Nephron progenitor cell (in vitro differentiated cells): ENCODE measurements at regions not wholly inside any gene's neighbourhood (a gene's known extent, or its start where the extent isn't known, plus 50 kb on each side); places are given as distances from the start of the nearest gene placed in this dataset.

Source experiments
- DNase-seq: peaks from one replicate; pipeline ENCODE4 v3.0.0; 2021
- H3K27ac Mint-ChIP-seq: 2 replicates; pipeline ENCODE4 v1.8.0; 2021; ENCODE audit warnings: mild to moderate bottlenecking, moderate library complexity, mixed read lengths
- H3K27me3 Mint-ChIP-seq: 2 replicates; pipeline ENCODE4 v1.8.0; 2021; ENCODE audit warnings: mild to moderate bottlenecking, low read depth, mixed read lengths; ENCODE audit not compliant: poor library complexity
- H3K36me3 Mint-ChIP-seq: 2 replicates; pipeline ENCODE4 v1.8.0; 2021; ENCODE audit warnings: low read depth, mixed read lengths
- H3K4me1 Mint-ChIP-seq: 2 replicates; pipeline ENCODE4 v1.8.0; 2021; ENCODE audit warnings: mixed read lengths
- H3K4me3 Mint-ChIP-seq: 2 replicates; pipeline ENCODE4 v1.8.0; 2021; ENCODE audit warnings: mild to moderate bottlenecking, moderate library complexity, mixed read lengths
- H3K9me3 Mint-ChIP-seq: 2 replicates; pipeline ENCODE4 v1.8.0; 2021; ENCODE audit warnings: mild to moderate bottlenecking, moderate library complexity, mixed read lengths
- TF ChIP-seq, protein P1 (sequence below): fragments of 200-600 bp; sonication (generic); IDR thresholded peaks from 2 replicates; pipeline ENCODE4 v1.5.0; 2021; ENCODE audit warnings: antibody characterized with exemption

DNA sequence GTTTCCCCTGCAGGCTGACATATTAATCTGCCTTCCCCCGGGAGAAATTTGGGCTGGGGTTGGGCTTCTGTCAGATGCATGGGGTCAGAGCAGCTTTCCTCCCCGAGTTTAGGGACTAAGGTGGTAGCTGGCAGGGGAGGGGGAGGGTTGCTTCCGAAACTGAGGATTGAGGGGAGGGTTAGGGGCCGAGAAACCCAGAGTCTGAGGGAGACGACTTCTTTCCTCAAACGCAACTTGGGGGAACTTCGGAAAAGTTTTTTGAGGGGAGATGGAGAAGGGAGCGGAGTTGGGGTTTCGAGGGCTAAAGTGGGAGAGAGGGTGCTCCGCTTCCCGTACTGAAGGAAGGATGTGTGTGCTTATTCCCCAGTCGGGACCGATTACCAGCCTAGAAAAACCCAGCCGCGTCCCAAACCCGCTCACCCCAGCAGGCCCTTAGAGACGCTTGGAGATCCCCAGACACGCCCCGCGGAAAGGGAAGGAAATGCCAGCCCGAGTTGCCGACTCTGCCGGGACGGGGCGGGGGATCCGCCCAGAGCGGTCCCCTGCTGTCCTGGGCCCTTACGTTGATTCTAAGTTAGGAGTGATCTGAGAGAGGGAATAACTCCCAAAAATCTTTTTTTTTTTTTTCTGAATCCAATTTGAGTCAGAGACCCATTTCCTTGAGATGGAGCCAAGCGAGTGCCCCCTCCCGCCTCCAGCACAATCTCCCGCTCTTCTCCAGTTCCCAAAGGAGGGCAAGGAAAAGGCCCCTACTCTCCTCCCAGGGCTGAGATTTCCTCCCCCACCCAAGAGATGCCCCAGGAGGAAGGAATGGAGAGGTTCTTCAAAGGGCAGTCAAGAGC lies 61.9 kb downstream of the SMUG1 start:
- Mint-ChIP-seq H3K27me3 (peaks cover 14% of the 10 kb centered on the region), H3K9me3 (no peaks in the 10 kb centered on the region), H3K4me3 (peak overlapping the region; percentile 90), H3K27ac (peak overlapping the region; percentile 90), H3K4me1 (peaks cover 90% of the 10 kb centered on the region), H3K36me3 (peaks cover 11% of the 10 kb centered on the region)
- TF ChIP-seq, protein P1, sequence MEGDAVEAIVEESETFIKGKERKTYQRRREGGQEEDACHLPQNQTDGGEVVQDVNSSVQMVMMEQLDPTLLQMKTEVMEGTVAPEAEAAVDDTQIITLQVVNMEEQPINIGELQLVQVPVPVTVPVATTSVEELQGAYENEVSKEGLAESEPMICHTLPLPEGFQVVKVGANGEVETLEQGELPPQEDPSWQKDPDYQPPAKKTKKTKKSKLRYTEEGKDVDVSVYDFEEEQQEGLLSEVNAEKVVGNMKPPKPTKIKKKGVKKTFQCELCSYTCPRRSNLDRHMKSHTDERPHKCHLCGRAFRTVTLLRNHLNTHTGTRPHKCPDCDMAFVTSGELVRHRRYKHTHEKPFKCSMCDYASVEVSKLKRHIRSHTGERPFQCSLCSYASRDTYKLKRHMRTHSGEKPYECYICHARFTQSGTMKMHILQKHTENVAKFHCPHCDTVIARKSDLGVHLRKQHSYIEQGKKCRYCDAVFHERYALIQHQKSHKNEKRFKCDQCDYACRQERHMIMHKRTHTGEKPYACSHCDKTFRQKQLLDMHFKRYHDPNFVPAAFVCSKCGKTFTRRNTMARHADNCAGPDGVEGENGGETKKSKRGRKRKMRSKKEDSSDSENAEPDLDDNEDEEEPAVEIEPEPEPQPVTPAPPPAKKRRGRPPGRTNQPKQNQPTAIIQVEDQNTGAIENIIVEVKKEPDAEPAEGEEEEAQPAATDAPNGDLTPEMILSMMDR = no peak
- peak; percentile 63 for DNase-seq

DNA sequence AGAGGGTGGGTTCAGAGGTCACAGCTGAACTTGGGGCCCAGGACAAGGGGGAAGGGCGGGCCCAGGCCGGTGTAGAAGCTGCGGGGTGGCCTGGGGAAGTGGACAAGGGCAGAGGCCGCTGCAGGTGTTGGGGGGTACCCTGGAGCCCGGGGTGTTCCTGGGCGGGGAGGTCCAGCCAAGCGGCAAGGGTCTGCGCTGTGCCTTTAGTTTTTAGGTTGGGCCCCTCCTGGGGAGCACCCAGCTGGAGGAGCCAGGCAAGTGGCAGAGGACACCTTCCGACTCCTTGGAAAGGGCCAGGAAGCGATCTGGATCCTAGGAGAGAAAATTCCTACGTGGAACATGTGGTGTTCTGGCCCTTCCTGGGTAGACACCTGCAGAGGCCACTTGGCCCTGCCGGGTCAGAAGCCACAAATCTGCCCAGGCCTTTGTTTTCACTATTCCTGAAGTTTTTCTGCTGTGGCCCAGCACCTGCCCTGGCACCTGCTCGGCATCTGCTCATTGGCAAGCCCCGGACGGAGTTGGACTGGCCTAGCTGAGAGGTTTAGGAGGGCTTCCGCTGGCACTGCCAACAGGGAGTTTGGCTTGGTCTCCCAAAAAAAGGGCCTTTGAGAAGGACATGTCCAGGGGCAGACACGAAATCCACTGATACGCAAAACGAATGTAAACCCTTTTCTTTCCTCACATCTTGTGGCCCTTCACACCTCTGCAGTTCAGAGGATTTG lies 61.1 kb downstream of the SMUG1 start:
- Mint-ChIP-seq H3K27me3 (peaks cover 14% of the 10 kb centered on the region), H3K9me3 (no peaks in the 10 kb centered on the region), H3K4me1 (peaks cover 90% of the 10 kb centered on the region), H3K27ac (peak overlapping the region; percentile 90), H3K36me3 (peaks cover 15% of the 10 kb centered on the region), H3K4me3 (peak overlapping the region; percentile 90)
- no peak for DNase-seq
- TF ChIP-seq, protein P1 = no peak

DNA sequence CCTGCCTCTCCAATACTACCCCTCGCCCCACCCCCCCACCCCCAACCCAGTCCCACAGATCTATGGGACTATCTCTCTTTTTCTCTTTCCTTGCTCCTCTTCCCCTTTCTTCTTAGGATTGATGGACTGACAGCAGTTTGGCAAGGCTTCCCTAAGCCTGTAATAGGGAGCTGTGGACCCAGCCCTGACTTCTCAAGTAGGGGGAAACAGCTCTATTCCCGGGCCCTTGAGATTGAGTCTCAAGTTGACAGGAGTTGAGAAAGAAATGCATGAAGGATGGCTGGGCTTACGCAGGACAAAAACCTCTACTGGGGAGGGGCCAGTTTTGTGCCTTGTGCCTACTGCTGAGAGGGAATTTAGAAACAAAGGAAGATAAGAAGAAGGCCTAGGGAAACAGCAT lies 60.4 kb downstream of the SMUG1 start:
- TF ChIP-seq, protein P1 = no peak
- no peak for DNase-seq
- Mint-ChIP-seq H3K4me1 (peaks cover 90% of the 10 kb centered on the region), H3K36me3 (peaks cover 15% of the 10 kb centered on the region), H3K27me3 (peaks cover 14% of the 10 kb centered on the region), H3K27ac (no peak overlapping the region), H3K9me3 (no peaks in the 10 kb centered on the region), H3K4me3 (peak overlapping the region; percentile 90)

DNA sequence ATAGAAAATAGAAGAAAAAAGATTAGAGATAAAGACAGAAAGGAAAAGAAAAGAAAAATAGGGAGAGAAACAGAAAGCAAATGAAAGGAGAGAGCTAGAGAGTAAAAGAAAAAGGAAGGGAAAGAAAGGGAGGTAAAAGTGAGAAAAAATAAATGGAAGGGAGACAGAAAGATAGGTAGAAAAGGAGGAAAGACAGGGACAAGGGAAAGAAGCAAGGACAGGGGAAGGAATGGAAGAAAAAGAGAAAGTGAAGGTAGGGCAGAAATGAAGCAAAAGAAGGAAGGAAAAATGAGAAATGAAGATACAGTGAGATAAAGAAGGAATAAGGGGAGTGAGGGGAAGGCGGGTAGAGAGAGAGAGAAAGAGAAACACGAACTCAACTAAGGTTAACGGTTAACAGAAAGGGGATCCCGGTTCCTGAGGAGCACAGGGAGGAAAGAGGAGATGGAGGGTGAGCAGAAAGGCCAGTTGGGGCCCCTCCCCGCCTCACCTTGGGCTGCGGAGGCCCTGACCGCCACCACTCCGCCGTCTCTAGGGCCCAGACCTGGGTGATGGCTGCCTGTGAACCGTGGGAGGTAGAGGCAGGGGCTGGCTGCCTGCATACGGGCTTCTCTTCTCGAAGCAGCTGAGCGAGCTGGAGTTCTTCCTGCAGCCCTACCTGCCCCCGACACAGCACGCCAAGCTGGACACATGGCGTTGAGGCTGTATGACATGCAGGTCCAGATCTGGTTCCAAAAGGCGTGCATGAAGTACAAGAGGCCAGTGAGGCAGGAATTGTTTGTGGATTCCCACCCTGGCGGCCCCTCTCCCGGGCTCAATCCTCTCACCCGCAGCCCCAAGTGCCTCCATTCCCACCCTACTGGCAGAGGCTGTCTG lies 59.5 kb downstream of the SMUG1 start:
- DNase-seq = no peak
- H3K9me3 Mint-ChIP-seq = no peaks in the 10 kb centered on the region
- TF ChIP-seq, protein P1 = no peak
- H3K27ac Mint-ChIP-seq = no peak overlapping the region
- peak overlapping the region; percentile 90 for H3K4me3 Mint-ChIP-seq
- peaks cover 14% of the 10 kb centered on the region for H3K27me3 Mint-ChIP-seq
- peaks cover 90% of the 10 kb centered on the region for H3K4me1 Mint-ChIP-seq
- peaks cover 15% of the 10 kb centered on the region for H3K36me3 Mint-ChIP-seq
